ENCODE measurements at regions not wholly inside any gene's neighbourhood (a gene's known extent, or its start where the extent isn't known, plus 50 kb on each side); places are given as distances from the start of the nearest gene placed in this dataset.

- peaks cover 0 to 6% (median 0%) of the 10 kb centered on the region in 3 donors for H3K36me3 Mint-ChIP-seq
- H3K27ac Mint-ChIP-seq: no peak overlapping the region
- H3K4me3 Mint-ChIP-seq: no peak overlapping the region
- peaks cover 0 to 2% (median 0%) of the 10 kb centered on the region in 3 donors for H3K27me3 Mint-ChIP-seq (ENCODE audit: low read depth in 3 of 3)
- H3K9me3 Mint-ChIP-seq: peaks cover 8 to 51% (median 31%) of the 10 kb centered on the region in 6 donors
- DNase-seq: no peak
- no peaks in the 10 kb centered on the region for H3K4me1 Mint-ChIP-seq
Observed at GRCh38 chr19:56956503-56957226, 116.1 kb upstream of the PEG3 start.

DNA sequence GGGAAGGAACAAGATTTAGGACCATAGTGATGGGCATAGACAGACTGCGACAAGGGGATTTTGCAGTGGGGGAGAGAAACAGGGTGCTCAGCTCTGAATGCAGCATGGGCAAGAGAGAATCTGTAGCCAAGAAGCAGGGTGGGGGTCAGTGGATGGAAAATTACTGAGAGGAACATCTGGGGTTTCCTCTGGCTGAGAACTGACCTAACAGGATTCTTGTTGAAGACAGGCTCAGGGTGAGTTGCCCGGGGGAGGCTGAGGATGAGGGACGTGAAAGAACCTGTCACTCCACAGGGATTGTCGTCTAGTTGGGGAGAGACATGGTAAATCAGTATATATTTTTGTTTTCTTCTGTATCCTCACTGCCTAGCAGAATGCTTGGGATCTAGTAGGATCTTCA is 118.7 kb upstream of the PEG3 start:
- Mint-ChIP-seq H3K4me1 (no peaks in the 10 kb centered on the region), H3K36me3 (peaks cover 0 to 6% (median 0%) of the 10 kb centered on the region in 3 donors), H3K27ac (no peak overlapping the region), H3K4me3 (no peak overlapping the region), H3K9me3 (peaks cover 9 to 61% (median 35%) of the 10 kb centered on the region in 6 donors), H3K27me3 (ENCODE audit: low read depth in 3 of 3) (peaks cover 0 to 3% (median 0%) of the 10 kb centered on the region in 3 donors)
- DNase-seq: no peak

GRCh38 chr19:56960959-56961543 is 120.5 kb upstream of the PEG3 start:
- Mint-ChIP-seq H3K9me3 (peaks cover 8 to 52% (median 28%) of the 10 kb centered on the region in 6 donors), H3K27ac (no peak overlapping the region), H3K27me3 (ENCODE audit: low read depth in 3 of 3) (peaks cover 0 to 1% (median 0%) of the 10 kb centered on the region in 3 donors), H3K4me3 (no peak overlapping the region), H3K4me1 (no peaks in the 10 kb centered on the region), H3K36me3 (peaks cover 0 to 2% (median 0%) of the 10 kb centered on the region in 3 donors)
- DNase-seq: no peak

GRCh38 chr19:56964410-56964920 is 123.9 kb upstream of the PEG3 start:
- H3K27me3 Mint-ChIP-seq (ENCODE audit: low read depth in 3 of 3): peaks cover 0 to 1% (median 0%) of the 10 kb centered on the region in 3 donors
- DNase-seq: no peak
- no peaks in the 10 kb centered on the region for H3K4me1 Mint-ChIP-seq
- peaks cover 10 to 41% (median 23%) of the 10 kb centered on the region in 6 donors for H3K9me3 Mint-ChIP-seq
- H3K36me3 Mint-ChIP-seq: peaks cover 0 to 3% (median 0%) of the 10 kb centered on the region in 3 donors
- no peak overlapping the region for H3K27ac Mint-ChIP-seq
- no peak overlapping the region for H3K4me3 Mint-ChIP-seq

DNA sequence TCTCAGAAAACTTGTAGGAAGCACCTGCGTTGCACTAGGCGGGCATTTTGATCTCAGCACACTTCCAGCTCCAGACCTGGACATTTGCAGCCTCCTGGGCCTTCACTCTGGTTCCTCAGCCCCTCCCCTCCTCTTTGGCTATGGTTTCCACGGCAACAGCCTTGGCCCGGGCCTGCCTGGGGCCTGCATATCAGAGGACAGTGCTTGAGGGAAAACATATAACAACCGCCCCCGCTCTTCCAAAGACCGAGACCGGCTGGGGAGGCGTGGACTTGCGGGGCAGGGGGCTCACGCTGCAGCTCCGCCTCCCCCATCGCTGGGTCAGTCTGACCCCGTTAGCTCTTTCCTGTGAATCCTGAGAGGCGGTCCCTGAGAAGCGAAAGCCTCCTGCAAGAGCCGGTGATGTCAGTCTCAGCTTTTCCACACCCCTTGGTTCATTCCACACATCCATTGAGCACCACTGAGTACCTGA is 125.7 kb upstream of the PEG3 start:
- Mint-ChIP-seq H3K36me3 (peaks cover 0 to 3% (median 0%) of the 10 kb centered on the region in 3 donors), H3K27ac (no peak overlapping the region), H3K27me3 (ENCODE audit: low read depth in 3 of 3) (peaks cover 0 to 3% (median 1%) of the 10 kb centered on the region in 3 donors), H3K9me3 (peaks cover 12 to 39% (median 25%) of the 10 kb centered on the region in 6 donors), H3K4me3 (no peak overlapping the region), H3K4me1 (no peaks in the 10 kb centered on the region)
- DNase-seq: no peak

GRCh38 chr19:56966697-56967299 is 126.3 kb upstream of the PEG3 start:
- DNase-seq: no peak
- Mint-ChIP-seq H3K36me3 (peaks cover 0 to 3% (median 0%) of the 10 kb centered on the region in 3 donors), H3K4me1 (no peaks in the 10 kb centered on the region), H3K9me3 (peaks cover 12 to 38% (median 25%) of the 10 kb centered on the region in 6 donors), H3K27me3 (ENCODE audit: low read depth in 3 of 3) (peaks cover 0 to 3% (median 1%) of the 10 kb centered on the region in 3 donors), H3K27ac (no peak overlapping the region), H3K4me3 (no peak overlapping the region)

GRCh38 chr19:56969156-56969555 is 128.6 kb upstream of the PEG3 start:
- peaks cover 12 to 36% (median 28%) of the 10 kb centered on the region in 6 donors for H3K9me3 Mint-ChIP-seq
- DNase-seq: no peak
- H3K27ac Mint-ChIP-seq: no peak overlapping the region
- peaks cover 0 to 3% (median 0%) of the 10 kb centered on the region in 3 donors for H3K27me3 Mint-ChIP-seq (ENCODE audit: low read depth in 3 of 3)
- no peaks in the 10 kb centered on the region for H3K4me1 Mint-ChIP-seq
- peaks cover 0 to 3% (median 0%) of the 10 kb centered on the region in 3 donors for H3K36me3 Mint-ChIP-seq
- H3K4me3 Mint-ChIP-seq: no peak overlapping the region

DNA sequence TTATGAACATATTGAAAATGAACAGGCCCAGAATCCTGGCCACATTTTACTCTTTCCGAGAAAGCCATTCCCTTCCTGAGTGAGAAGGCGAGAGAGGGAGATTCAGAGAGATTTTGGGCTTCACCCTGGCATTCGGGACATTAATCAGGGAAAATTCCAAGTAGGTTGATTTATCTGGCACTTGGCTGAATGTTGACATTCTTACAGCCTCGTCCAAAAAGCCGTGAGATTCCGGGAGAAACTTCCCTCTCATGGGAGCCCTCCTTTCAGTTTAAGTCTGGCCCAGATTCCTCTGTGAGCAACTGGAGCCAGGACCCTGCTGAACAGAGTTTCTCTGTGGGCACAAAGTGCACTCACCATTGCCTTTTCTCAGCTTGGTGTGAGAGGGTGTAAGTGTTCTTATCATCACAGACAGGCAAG is 129.2 kb upstream of the PEG3 start:
- no peak for DNase-seq
- Mint-ChIP-seq H3K27ac (no peak overlapping the region), H3K9me3 (peaks cover 8 to 38% (median 29%) of the 10 kb centered on the region in 6 donors), H3K4me1 (no peaks in the 10 kb centered on the region), H3K27me3 (ENCODE audit: low read depth in 3 of 3) (peaks cover 0 to 3% (median 0%) of the 10 kb centered on the region in 3 donors), H3K4me3 (no peak overlapping the region), H3K36me3 (peaks cover 0 to 3% (median 0%) of the 10 kb centered on the region in 3 donors)

DNA sequence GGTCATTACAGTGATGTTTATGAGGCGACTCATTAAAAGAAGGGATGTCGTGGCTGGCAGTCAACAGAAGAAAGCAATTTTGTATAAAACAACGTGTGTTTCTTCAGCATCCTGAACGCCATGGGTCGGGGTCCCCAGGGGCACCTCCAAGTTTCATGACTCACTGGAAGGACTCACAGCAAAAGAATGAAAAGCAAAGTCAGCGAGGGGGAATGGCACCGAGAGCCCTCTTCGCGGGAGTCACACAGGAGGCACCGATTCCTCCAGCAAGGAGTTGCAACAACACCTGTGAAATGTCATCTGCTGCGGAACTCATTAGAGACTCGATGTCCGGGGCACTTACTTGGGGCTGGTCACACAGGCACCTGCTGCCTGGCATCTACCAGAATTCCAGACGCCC is 130.7 kb upstream of the PEG3 start:
- H3K4me1 Mint-ChIP-seq: no peaks in the 10 kb centered on the region
- peaks cover 0 to 3% (median 0%) of the 10 kb centered on the region in 3 donors for H3K36me3 Mint-ChIP-seq
- no peak overlapping the region for H3K27ac Mint-ChIP-seq
- peaks cover 10 to 45% (median 34%) of the 10 kb centered on the region in 6 donors for H3K9me3 Mint-ChIP-seq
- DNase-seq: no peak
- H3K4me3 Mint-ChIP-seq: no peak overlapping the region
- H3K27me3 Mint-ChIP-seq (ENCODE audit: low read depth in 3 of 3): peaks cover 0 to 3% (median 1%) of the 10 kb centered on the region in 3 donors

- no peaks in the 10 kb centered on the region for H3K4me1 Mint-ChIP-seq
- DNase-seq: no peak
- peaks cover 5 to 6% (median 5%) of the 10 kb centered on the region in 3 donors for H3K36me3 Mint-ChIP-seq
- H3K27me3 Mint-ChIP-seq (ENCODE audit: low read depth in 3 of 3): peaks cover 0 to 3% (median 1%) of the 10 kb centered on the region in 3 donors
- peaks cover 10 to 54% (median 38%) of the 10 kb centered on the region in 6 donors for H3K9me3 Mint-ChIP-seq
- no peak overlapping the region for H3K4me3 Mint-ChIP-seq
- no peak overlapping the region for H3K27ac Mint-ChIP-seq
Observed at GRCh38 chr19:56972291-56972841, 131.8 kb upstream of the PEG3 start.

GRCh38 chr19:56973713-56974555 is 133.4 kb upstream of the PEG3 start:
- Mint-ChIP-seq H3K4me1 (no peaks in the 10 kb centered on the region), H3K9me3 (peaks cover 5 to 66% (median 36%) of the 10 kb centered on the region in 6 donors), H3K27me3 (ENCODE audit: low read depth in 3 of 3) (peaks cover 0 to 4% (median 1%) of the 10 kb centered on the region in 3 donors), H3K4me3 (no peak overlapping the region), H3K27ac (no peak overlapping the region), H3K36me3 (peaks cover 5 to 8% (median 5%) of the 10 kb centered on the region in 3 donors)
- no peak for DNase-seq

DNA sequence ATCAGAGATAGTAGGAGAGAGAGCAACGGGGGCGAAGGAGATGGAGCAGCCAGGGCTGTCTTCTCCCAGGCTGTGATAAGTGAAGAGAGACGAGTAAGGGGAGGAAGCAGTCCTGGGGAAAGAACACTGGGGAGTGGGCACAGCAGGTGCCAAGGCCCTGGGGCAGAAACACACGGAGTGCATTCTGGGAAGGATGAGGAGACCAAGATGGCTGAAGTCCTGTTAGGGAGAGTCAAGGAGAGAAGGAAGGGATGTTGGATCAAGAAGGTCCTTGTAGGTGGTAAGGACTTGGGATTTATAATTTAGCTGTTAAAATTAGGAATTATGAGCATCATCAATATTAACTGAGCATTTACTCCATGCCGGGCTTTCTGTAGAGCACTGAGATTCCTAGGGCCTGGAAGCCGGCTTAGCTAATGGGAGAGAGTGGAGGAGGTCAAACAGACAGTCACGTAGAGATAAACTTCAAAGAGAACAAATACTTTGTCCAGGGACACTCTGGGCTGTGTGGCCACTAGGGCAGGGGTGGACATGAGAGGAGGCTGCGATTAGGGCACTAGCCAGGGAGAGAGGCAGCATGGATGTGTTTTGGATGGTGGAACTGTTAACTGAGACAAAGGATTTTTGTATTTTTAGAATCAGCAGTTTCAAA is 134.2 kb upstream of the PEG3 start:
- peaks cover 0 to 4% (median 1%) of the 10 kb centered on the region in 3 donors for H3K27me3 Mint-ChIP-seq (ENCODE audit: low read depth in 3 of 3)
- H3K4me3 Mint-ChIP-seq: no peak overlapping the region
- H3K27ac Mint-ChIP-seq: no peak overlapping the region
- DNase-seq: no peak
- peaks cover 5 to 64% (median 37%) of the 10 kb centered on the region in 6 donors for H3K9me3 Mint-ChIP-seq
- no peaks in the 10 kb centered on the region for H3K4me1 Mint-ChIP-seq
- peaks cover 5 to 11% (median 5%) of the 10 kb centered on the region in 3 donors for H3K36me3 Mint-ChIP-seq

Measured in immature natural killer cell (primary cell).